ENCODE measurements at regions not wholly inside any gene's neighbourhood (a gene's known extent, or its start where the extent isn't known, plus 50 kb on each side); places are given as distances from the start of the nearest gene placed in this dataset.

GRCh38 chr18:43680096-43680495, 402.8 kb upstream of the SYT4 start:
- no peak overlapping the region for H3K4me3 ChIP-seq (replicated peaks in 1 of 4; ENCODE audit: control extremely low read depth in 1 of 4, insufficient read depth in 1 of 4, low read depth in 3 of 4, low read length in 4 of 4)
- H3K4me2 ChIP-seq (ENCODE audit: extremely low read depth, insufficient read depth, low read length), result no peak overlapping the region
- no peaks in the 10 kb centered on the region for H3K9me3 ChIP-seq (ENCODE audit: control insufficient read depth, insufficient read depth, low read depth, low read length)
- H3K27ac ChIP-seq (ENCODE audit: insufficient read depth, low read length), result no peak overlapping the region
- no peaks in the 10 kb centered on the region for H3K36me3 ChIP-seq (ENCODE audit: control insufficient read depth, insufficient read depth, low read length)
- H3K9ac ChIP-seq (ENCODE audit: insufficient read depth, low read length), result no peak overlapping the region
- H2AFZ ChIP-seq (ENCODE audit: low read length), result no peak overlapping the region
- peak; percentile 9 to 71 for DNase-seq (ENCODE audit: low read depth in 2 of 2)
- H3K79me2 ChIP-seq (ENCODE audit: control insufficient read depth, insufficient read depth, low read length), result no peaks in the 10 kb centered on the region
- TF ChIP-seq EZH2 (IDR thresholded peaks at IDR 0.05; ENCODE audit: low read length, missing control alignments) (no peak), CTCF (conservative IDR thresholded peaks at IDR 0.05 in 1 of 2, IDR thresholded peaks at IDR 0.05 in 1 of 2; ENCODE audit: low read depth in 1 of 2, low read length in 2 of 2) (no peak)
- no peaks in the 10 kb centered on the region for H3K27me3 ChIP-seq (ENCODE audit: control insufficient read depth, insufficient read depth, low read length)
- no peaks in the 10 kb centered on the region for H4K20me1 ChIP-seq (ENCODE audit: control insufficient read depth, extremely low read depth, insufficient read depth, low read length)
- H3K4me1 ChIP-seq (ENCODE audit: control insufficient read depth, extremely low read depth, insufficient read depth, low read length), result no peaks in the 10 kb centered on the region

DNA sequence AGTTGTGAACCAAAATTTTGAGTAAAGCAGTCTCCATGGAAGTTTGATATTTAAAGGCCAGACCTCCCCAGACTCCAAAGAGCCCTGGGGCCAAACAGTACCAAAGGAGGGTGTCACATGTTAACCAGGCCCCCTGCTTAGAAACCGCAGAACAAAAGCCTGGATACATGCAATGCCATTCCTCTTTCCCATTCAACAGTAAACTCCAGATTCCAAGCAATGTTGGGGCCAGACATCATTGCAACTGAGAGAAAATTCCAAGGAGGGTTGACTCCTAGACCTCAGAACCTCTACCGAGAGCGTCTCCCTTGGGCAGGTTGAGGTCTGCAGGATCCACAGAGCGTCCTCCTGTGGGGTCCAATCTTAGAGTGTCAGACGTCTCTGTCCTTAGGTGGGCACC, 404.4 kb upstream of the SYT4 start:
- no peak overlapping the region for H3K4me3 ChIP-seq (replicated peaks in 1 of 4; ENCODE audit: control extremely low read depth in 1 of 4, insufficient read depth in 1 of 4, low read depth in 3 of 4, low read length in 4 of 4)
- H3K9ac ChIP-seq (ENCODE audit: insufficient read depth, low read length), result no peak overlapping the region
- no peaks in the 10 kb centered on the region for H4K20me1 ChIP-seq (ENCODE audit: control insufficient read depth, extremely low read depth, insufficient read depth, low read length)
- H3K4me1 ChIP-seq (ENCODE audit: control insufficient read depth, extremely low read depth, insufficient read depth, low read length), result no peaks in the 10 kb centered on the region
- H2AFZ ChIP-seq (ENCODE audit: low read length), result no peak overlapping the region
- H3K4me2 ChIP-seq (ENCODE audit: extremely low read depth, insufficient read depth, low read length), result no peak overlapping the region
- H3K79me2 ChIP-seq (ENCODE audit: control insufficient read depth, insufficient read depth, low read length), result no peaks in the 10 kb centered on the region
- no peaks in the 10 kb centered on the region for H3K36me3 ChIP-seq (ENCODE audit: control insufficient read depth, insufficient read depth, low read length)
- peak in 1 of 2 donors; percentile 8 for DNase-seq (ENCODE audit: low read depth in 2 of 2)
- no peaks in the 10 kb centered on the region for H3K27me3 ChIP-seq (ENCODE audit: control insufficient read depth, insufficient read depth, low read length)
- TF ChIP-seq EZH2 (IDR thresholded peaks at IDR 0.05; ENCODE audit: low read length, missing control alignments), result no peak
- no peak for TF ChIP-seq CTCF (conservative IDR thresholded peaks at IDR 0.05 in 1 of 2, IDR thresholded peaks at IDR 0.05 in 1 of 2; ENCODE audit: low read depth in 1 of 2, low read length in 2 of 2)
- H3K27ac ChIP-seq (ENCODE audit: insufficient read depth, low read length), result no peak overlapping the region
- H3K9me3 ChIP-seq (ENCODE audit: control insufficient read depth, insufficient read depth, low read depth, low read length), result no peaks in the 10 kb centered on the region

DNA sequence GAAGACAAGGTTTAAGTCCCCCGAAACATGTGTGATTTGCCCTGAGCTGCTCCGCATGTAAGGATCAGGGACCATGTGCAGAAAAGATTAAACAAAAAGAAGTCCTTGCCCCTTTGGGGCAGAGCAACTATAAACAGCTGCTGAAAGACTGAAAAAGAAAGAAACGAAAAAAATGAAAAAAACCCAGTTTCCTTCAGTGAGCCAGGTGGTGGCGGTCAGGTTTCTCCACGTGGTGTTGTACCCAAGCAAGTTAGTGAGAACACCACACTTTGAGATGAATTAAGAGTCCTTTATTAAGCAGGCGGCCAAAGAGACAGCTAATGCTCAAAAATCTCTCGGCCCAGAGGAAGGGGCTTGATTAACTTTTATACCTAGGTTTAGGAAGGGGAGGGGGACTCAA, 404.9 kb upstream of the SYT4 start:
- Histone ChIP-seq H3K4me1 (ENCODE audit: control insufficient read depth, extremely low read depth, insufficient read depth, low read length) (no peaks in the 10 kb centered on the region), H3K9ac (ENCODE audit: insufficient read depth, low read length) (no peak overlapping the region), H4K20me1 (ENCODE audit: control insufficient read depth, extremely low read depth, insufficient read depth, low read length) (no peaks in the 10 kb centered on the region), H3K9me3 (ENCODE audit: control insufficient read depth, insufficient read depth, low read depth, low read length) (no peaks in the 10 kb centered on the region), H3K79me2 (ENCODE audit: control insufficient read depth, insufficient read depth, low read length) (no peaks in the 10 kb centered on the region), H3K4me3 (replicated peaks in 1 of 4; ENCODE audit: control extremely low read depth in 1 of 4, insufficient read depth in 1 of 4, low read depth in 3 of 4, low read length in 4 of 4) (no peak overlapping the region), H3K36me3 (ENCODE audit: control insufficient read depth, insufficient read depth, low read length) (no peaks in the 10 kb centered on the region), H2AFZ (ENCODE audit: low read length) (no peak overlapping the region), H3K4me2 (ENCODE audit: extremely low read depth, insufficient read depth, low read length) (no peak overlapping the region), H3K27me3 (ENCODE audit: control insufficient read depth, insufficient read depth, low read length) (no peaks in the 10 kb centered on the region), H3K27ac (ENCODE audit: insufficient read depth, low read length) (no peak overlapping the region)
- TF ChIP-seq CTCF (conservative IDR thresholded peaks at IDR 0.05 in 1 of 2, IDR thresholded peaks at IDR 0.05 in 1 of 2; ENCODE audit: low read depth in 1 of 2, low read length in 2 of 2), result no peak
- DNase-seq (ENCODE audit: low read depth in 2 of 2), result no peak
